ENCODE measurements at regions not wholly inside any gene's neighbourhood (a gene's known extent, or its start where the extent isn't known, plus 50 kb on each side); places are given as distances from the start of the nearest gene placed in this dataset.

- Histone ChIP-seq H3K4me2 (ENCODE audit: low read length) (peak overlapping the region; percentile 62), H3K9ac (ENCODE audit: low read length) (peak overlapping the region; percentile 67; the same call in 1 of the 2 replicates), H3K36me3 (ENCODE audit: insufficient read depth, low read length) (no peaks in the 10 kb centered on the region), H2AFZ (ENCODE audit: low read length) (no peak overlapping the region), H3K4me1 (ENCODE audit: insufficient read depth, low read length, severe bottlenecking) (peaks cover 54% of the 10 kb centered on the region), H3F3A (ENCODE audit: insufficient read depth, low read length) (no peaks in the 10 kb centered on the region), H3K27ac (ENCODE audit: low read depth, low read length, poor library complexity, severe bottlenecking) (peak overlapping the region; percentile 98), H3K79me2 (ENCODE audit: insufficient read depth, low read length) (no peaks in the 10 kb centered on the region), H4K20me1 (ENCODE audit: insufficient read depth, low read length) (no peaks in the 10 kb centered on the region), H3K9me2 (ENCODE audit: low read depth, low read length) (no peaks in the 10 kb centered on the region), H3K4me3 (ENCODE audit: low read depth, low read length, poor library complexity, severe bottlenecking) (no peak overlapping the region), H3K27me3 (ENCODE audit: insufficient read depth, low read length) (no peaks in the 10 kb centered on the region), H3K9me3 (ENCODE audit: low read length) (no peaks in the 10 kb centered on the region)
- TF ChIP-seq CTCF (IDR thresholded peaks at IDR 0.05; ENCODE audit: low read length) (no peak), EZH2 (IDR thresholded peaks at IDR 0.05; ENCODE audit: borderline replicate concordance, low read length) (no peak)
Measured at GRCh38 chr15:69978603-69979002, 119.1 kb downstream of the TLE3 start.

- Histone ChIP-seq H3K9ac (ENCODE audit: low read length) (peak overlapping the region; percentile 67), H3K9me2 (ENCODE audit: low read depth, low read length) (no peaks in the 10 kb centered on the region), H3K4me3 (ENCODE audit: low read depth, low read length, poor library complexity, severe bottlenecking) (peak overlapping the region; percentile 39), H3K27me3 (ENCODE audit: insufficient read depth, low read length) (no peaks in the 10 kb centered on the region), H3K27ac (ENCODE audit: low read depth, low read length, poor library complexity, severe bottlenecking) (peak overlapping the region; percentile 98), H4K20me1 (ENCODE audit: insufficient read depth, low read length) (no peaks in the 10 kb centered on the region), H2AFZ (ENCODE audit: low read length) (no peak overlapping the region), H3K9me3 (ENCODE audit: low read length) (no peaks in the 10 kb centered on the region), H3K36me3 (ENCODE audit: insufficient read depth, low read length) (no peaks in the 10 kb centered on the region), H3K4me2 (ENCODE audit: low read length) (peak overlapping the region; percentile 62), H3F3A (ENCODE audit: insufficient read depth, low read length) (no peaks in the 10 kb centered on the region), H3K4me1 (ENCODE audit: insufficient read depth, low read length, severe bottlenecking) (peaks cover 59% of the 10 kb centered on the region), H3K79me2 (ENCODE audit: insufficient read depth, low read length) (no peaks in the 10 kb centered on the region)
- TF ChIP-seq EZH2 (IDR thresholded peaks at IDR 0.05; ENCODE audit: borderline replicate concordance, low read length), result no peak
- peak; percentile 72 for TF ChIP-seq CTCF (IDR thresholded peaks at IDR 0.05; ENCODE audit: low read length)
Measured at GRCh38 chr15:69979262-69979661, 118.5 kb downstream of the TLE3 start.

GRCh38 chr15:69979783-69980182 is 117.9 kb downstream of the TLE3 start:
- Histone ChIP-seq H3K4me2 (ENCODE audit: low read length) (peak overlapping the region; percentile 64), H3K4me3 (ENCODE audit: low read depth, low read length, poor library complexity, severe bottlenecking) (peak overlapping the region; percentile 39), H3K27ac (ENCODE audit: low read depth, low read length, poor library complexity, severe bottlenecking) (peak overlapping the region; percentile 98), H4K20me1 (ENCODE audit: insufficient read depth, low read length) (no peaks in the 10 kb centered on the region), H2AFZ (ENCODE audit: low read length) (no peak overlapping the region), H3K4me1 (ENCODE audit: insufficient read depth, low read length, severe bottlenecking) (peaks cover 59% of the 10 kb centered on the region), H3K9me3 (ENCODE audit: low read length) (no peaks in the 10 kb centered on the region), H3K79me2 (ENCODE audit: insufficient read depth, low read length) (no peaks in the 10 kb centered on the region), H3K27me3 (ENCODE audit: insufficient read depth, low read length) (no peaks in the 10 kb centered on the region), H3K9ac (ENCODE audit: low read length) (peak overlapping the region; percentile 67), H3K36me3 (ENCODE audit: insufficient read depth, low read length) (no peaks in the 10 kb centered on the region), H3K9me2 (ENCODE audit: low read depth, low read length) (no peaks in the 10 kb centered on the region), H3F3A (ENCODE audit: insufficient read depth, low read length) (no peaks in the 10 kb centered on the region)
- no peak for TF ChIP-seq CTCF (IDR thresholded peaks at IDR 0.05; ENCODE audit: low read length)
- TF ChIP-seq EZH2 (IDR thresholded peaks at IDR 0.05; ENCODE audit: borderline replicate concordance, low read length), result no peak
